ENCODE measurements at regions not wholly inside any gene's neighbourhood (a gene's known extent, or its start where the extent isn't known, plus 50 kb on each side); places are given as distances from the start of the nearest gene placed in this dataset.

DNA sequence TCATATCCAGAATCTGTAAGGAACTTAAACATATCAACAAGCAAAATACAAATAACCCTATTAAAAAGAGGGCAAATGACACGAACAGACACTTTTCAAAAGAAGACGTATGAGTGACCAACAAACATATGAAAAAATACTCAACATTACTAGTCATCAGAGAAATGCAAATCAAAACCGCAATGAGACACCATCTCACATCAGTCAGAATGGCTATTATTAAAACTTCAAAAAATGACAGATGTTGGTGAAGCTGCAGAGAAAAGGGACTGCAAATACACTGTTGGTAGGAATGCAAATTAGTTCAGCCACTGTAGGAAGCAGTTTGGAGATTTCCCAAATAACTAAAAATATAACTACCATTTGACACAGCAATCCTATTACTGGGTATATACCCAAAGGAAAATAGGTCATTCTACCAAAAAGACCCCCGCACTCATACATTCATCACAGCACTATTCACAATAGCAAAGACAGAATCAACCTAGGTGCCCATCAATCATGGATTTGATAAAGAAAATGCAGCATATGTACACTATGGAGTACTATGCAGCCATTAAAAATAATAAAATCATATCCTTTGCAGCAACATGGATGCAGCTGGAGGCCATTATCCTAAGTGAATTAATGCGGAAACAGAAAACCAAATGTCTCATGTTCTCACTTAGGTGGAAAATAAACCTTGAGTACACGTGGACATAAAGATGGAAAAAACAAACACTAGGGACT lies 230.1 kb upstream of the RAB4A start:
- DNase-seq = no peak

GRCh38 chr1:229041946-229042345 lies 229.0 kb upstream of the RAB4A start:
- DNase-seq = no peak

- DNase-seq = no peak
Measured at GRCh38 chr1:229042482-229042881, 228.4 kb upstream of the RAB4A start.

- no peak for DNase-seq
Measured at GRCh38 chr1:229043115-229043514, 227.8 kb upstream of the RAB4A start.

DNA sequence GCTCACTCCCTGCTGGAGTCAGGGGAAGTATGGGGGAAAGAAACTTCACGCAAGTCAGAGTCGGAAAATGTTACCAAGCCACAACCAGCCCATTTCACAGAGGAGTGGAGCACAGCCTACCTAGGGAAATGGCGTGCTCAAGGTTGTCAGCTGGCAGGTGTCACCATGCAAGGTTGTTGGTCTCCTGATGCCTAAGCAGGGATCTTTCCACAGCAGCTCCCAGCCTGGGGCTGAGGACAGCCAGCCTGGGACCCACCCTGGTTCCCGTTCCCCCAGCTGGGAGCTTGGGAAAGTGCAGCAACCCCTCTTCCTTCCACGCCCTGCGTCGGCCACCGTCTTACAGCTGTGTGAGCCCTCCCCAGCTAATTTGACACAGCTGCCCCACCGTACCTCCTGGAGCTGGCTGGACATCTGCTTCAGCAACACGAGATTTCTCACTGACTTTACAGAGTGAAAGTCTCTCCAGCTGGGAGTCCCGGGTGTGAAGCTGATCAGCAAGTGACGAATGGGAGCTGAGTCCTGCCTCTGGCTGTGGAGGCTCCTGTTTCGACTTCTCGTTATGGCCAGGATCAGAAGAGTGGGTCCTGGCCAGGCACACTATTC lies 224.6 kb upstream of the RAB4A start:
- no peak for DNase-seq

DNA sequence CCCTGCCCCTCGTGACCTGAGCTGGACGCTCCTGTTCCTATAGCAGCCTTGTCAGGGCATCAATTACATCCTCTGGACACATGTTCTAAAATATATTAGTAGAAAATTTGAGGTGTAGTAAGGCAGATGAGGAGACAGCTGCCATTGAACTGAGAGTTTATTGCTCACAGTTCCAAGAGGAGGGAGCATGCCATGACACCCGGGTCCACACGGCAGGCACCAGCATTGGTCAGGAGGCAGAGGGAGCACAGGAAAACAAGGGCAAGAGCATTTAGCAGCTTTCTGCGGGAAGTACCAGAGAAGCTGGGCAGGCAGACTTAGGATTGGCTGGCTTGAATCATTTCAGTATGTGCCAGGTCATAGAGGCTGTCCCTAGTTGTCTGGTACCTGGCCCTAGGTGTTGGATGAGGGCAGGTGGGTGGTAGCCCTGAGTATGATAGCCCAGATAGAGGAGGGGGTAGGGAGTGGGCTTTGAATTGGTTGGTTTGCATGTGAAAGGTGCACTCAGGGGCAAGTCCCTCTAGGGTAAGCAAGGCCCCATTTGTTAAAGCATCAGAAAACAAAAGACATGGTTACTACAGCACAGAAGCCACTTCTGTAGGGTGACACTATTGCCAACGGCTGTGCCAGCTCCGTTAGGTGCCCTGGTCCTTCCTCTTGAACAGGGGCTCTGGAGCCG lies 223.6 kb upstream of the RAB4A start:
- DNase-seq = no peak

DNA sequence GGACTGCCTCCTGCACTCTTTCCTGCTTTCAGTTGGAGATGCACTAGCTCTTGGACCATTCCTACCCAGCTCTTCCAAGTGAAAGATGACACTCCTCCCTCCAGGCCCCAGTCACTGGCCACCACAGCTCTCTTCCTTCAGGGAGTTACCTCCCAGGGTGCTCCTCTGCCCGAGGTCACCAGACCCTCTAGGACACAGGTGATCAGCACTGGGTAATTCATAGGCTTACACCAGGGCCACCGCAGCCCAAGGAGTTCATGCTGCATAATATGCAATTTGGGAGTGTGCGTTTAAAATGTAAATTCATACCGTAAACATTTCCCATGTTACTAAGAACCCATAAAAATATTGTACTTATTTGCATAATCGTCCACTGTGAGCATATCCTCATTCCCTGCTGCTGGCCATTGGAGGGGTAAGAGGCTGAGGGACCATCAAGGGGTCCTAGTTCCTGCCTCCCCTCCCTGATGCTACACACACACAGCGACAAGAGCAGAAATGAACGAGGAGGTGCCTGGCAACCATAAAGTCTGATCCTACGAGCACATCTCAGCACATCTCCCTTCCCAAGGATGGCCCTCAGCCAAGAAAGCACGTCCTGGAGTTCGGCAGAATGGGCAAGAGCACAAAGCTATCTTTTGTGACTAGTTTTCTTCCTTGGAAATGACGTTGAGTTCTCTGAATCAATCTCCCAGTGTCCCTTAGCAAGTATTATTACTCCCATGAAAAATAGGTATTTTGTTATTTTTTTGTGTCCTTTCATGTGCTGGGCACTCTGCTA lies 222.9 kb upstream of the RAB4A start:
- DNase-seq = no peak

DNA sequence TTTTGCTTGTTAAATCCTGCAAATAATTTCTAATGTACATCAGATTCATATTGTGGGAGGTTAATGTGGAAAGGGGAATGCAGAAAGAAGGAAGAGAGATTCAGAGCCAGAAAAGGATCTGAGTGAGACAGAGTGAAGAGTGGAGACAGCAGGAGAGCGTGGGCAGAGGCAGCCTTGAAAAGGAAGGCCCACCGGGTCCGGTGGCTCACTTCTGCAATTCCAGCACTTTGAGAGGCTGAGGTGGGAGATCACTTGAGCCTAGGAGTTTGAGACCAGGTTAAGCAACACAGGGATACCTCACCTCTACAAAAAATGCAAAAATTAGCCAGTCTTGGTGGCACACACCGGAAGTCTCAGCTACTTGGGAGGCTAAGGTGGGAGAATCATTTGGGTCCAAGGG lies 222.0 kb upstream of the RAB4A start:
- DNase-seq = no peak

- DNase-seq = no peak
Measured at GRCh38 chr1:229056046-229056445, 214.9 kb upstream of the RAB4A start.

DNA sequence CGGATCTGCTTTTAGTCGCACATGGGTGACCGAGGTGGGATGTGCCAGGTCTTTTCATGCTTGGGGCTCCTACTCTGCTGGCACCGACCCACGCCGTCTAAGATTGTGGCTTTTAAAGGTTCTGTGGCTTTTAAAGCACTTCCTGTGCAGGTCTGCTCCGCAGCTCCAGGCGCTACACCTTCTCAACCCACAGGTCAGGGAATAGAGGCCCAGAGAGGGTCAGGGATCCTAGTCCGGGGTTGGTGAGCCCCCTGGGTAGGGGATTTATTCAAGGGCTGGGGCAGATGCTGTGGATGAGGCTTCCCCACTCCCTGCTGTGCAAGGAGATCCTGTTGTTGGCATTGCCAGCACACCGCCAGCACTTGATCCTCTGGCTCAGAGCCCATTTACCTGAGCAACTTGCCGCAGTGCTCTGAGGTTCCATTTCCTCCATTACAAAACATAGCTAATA lies 212.8 kb upstream of the RAB4A start:
- peak; percentile 69 for DNase-seq

DNA sequence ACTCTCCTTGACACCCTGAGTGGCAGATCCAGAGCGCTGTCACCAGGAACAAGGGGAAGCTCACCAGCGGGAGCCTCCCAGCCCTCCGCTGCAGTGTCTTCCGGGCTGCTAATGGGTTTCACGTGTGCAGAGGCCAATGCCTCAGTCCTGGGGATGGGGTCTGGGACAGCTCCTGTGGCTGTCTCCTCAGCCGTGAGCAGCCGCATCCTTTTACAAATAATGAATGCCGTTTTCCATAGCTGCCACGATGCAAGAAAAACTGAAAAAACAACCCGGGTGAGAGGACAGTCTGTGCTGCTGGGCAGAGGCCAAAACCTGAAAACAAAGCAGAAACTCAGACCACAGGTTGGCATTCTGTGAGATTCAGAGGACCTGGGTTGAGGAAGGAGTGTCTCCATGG lies 212.2 kb upstream of the RAB4A start:
- DNase-seq = peak; percentile 69

GRCh38 chr1:229059671-229060539 lies 211.0 kb upstream of the RAB4A start:
- DNase-seq = no peak

GRCh38 chr1:229062135-229062534 lies 208.8 kb upstream of the RAB4A start:
- DNase-seq = no peak

DNA sequence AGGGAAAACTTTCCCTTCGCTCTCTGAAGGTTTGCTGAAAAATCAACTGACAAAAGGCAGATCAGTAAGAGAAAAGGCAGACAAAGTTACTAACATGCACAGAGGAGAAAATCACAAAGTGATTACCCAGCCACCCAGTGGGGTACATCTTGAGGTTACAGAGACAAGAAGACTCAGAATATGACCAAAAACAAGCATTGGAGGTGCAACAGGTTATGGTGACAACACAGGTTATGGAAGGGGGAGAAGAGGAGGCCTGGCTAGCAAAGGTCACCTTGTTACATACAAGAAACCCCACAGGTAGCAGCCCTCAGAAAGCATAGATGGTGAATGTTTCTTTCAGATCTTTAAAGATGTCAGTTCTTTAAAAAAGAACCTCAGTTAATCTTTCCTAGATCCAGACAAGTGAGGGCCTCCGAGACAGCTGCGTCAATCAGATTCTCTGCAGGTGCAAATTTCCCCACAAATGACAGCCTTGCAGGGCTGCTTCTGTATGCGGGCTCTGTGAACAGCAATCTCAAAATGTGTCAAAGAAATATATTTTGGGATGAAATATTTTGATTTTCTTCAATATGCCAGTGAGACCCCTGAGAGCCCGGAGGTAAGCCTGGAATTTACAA lies 207.6 kb upstream of the RAB4A start:
- no peak for DNase-seq

DNA sequence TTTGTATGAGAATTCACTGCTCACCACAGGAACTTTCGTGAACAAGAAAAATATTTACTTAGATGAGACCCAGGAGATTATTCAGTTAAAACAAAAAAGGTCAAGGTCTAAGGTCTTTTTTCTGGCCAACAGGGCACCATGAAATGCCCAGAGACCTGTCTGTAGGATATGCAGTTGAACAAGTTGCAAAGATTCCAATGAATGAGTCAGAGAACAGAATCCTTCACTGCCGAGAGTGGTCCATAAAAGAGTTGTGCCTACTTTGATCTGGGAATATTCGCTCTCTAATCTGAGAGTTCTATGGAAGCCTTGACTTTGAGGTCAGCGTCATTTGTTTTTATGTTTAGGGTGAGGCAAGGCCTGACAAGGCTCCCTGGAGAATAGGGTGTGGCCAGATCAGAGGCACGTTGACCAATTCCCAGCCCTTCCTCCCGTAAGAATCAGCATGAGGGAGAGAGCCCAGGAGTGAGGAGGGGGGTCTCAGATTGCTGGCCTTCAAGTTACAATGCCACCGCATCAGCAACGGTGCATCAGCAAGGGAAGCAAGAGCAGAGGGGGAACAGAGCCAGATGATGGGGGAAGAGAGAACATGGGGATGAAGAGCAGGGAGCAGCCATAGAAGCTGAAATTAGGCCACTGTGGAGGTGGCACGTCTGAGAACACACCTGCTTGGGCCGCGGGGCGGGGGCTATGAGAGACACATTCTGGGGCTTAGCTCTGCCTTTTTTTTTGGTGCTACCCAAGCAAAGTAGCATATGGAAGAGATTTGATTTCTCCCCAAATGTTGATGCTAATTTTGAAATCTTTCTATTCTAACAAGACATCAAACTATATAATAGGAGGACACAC lies 206.4 kb upstream of the RAB4A start:
- no peak for DNase-seq

- no peak for DNase-seq
Measured at GRCh38 chr1:229065613-229066012, 205.3 kb upstream of the RAB4A start.

GRCh38 chr1:229066591-229066990 lies 204.3 kb upstream of the RAB4A start:
- DNase-seq = no peak

GRCh38 chr1:229067546-229067945 lies 203.4 kb upstream of the RAB4A start:
- DNase-seq = no peak

GRCh38 chr1:229068270-229068987 lies 202.5 kb upstream of the RAB4A start:
- DNase-seq = no peak

GRCh38 chr1:229069176-229069575 lies 201.7 kb upstream of the RAB4A start:
- DNase-seq = no peak

Measured in NCI-H1092 treated with DMSO at 0.1 percent for 48 hours (cell line).